ACHN (cell line): ENCODE measurements at regions not wholly inside any gene's neighbourhood (a gene's known extent, or its start where the extent isn't known, plus 50 kb on each side); places are given as distances from the start of the nearest gene placed in this dataset.

ENCODE experiments used
- DNase-seq: peaks from one replicate; pipeline ENCODE4 v3.0.0-alpha.2; 2015
- in situ Hi-C: cut with HindIII; loops from 2 replicates; pipeline ENCODE4 v1.10.0; 2017; ENCODE audit warnings: low sequenced_read_pairs, low pct_ligation_motif_present, low pct_unique_long_range_greater_than_20kb

DNA sequence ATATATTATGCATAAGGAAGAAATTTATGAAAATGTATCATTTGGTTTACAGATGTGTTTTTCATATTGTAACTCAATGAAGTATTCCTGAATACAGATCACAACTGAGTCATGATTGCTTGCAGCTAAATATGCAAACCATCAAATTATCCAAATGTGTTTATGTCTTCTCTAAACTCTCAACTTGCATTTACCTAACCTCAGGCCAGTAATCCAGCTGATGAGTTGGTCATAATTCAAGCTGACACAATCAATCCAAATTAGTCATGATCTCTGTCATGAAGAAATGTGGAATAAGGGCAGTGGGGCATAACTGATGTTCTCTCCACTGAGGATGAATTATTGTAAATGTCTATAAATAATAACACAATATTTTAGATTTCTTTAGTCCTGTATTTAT is 104.8 kb upstream of the CNTN1 start:
- in situ Hi-C loops = no loop called here
- DNase-seq = no peak

DNA sequence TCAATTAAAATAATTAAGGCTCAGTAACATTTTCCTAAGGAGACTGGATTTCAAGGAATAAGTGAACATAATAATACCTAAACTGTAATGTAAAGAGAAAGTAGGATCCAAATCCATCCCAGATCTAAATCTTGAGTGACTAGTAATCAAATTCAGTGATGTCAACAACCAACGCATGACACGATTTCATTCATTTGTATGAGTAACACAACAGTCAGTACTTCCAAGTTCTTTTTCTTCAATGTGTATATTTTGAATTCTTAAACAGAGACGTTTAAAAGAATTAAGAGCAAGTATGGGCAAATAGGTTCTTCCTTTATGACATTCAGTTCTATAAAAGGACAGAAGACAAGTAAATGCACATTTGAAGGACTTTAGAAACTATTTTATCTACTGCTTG is 104.3 kb upstream of the CNTN1 start:
- no peak for DNase-seq

DNA sequence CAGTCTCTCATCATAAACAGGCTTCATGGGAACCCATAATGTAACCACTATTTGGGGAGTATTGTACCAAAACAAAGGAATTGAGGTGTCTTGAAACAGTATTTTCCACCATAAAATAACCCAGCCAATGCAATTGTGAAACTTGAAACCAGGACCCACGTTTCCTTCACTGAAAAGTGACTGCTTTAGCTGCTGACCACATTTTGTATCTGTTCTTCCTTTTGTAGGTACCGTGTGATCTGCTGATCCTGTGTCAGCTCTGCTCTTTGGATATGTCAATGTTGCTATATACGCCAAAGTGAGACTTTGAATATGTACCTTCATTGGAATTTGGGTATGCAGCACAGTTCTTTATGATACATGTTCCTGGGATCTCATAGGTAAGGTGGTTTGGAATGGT is 95.1 kb upstream of the CNTN1 start:
- no peak for DNase-seq
- in situ Hi-C loops = no loop called here

More for the DNA sequence above, 104.3 kb upstream of the CNTN1 start:
- in situ Hi-C loops = no loop called here

DNA sequence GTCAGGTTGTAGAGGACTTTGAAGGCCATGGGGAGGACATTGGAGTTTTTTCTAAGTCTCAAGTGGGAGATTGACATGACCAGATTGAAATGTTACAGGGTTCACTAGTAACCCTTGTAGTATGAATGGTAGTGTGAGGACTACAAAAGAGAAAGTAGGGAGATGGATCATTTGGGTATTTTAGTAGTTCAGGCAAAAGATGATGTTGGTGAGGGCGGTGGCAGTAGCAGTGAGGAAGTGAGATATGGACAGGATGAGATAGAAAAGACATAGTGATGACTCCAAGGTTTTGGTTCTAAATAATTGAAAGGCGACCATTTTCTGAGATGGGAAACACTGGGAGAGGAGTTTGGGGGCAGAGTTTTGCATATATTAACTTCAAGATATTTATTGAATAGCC is 94.2 kb upstream of the CNTN1 start:
- no peak for DNase-seq
- in situ Hi-C loops = no loop called here

DNA sequence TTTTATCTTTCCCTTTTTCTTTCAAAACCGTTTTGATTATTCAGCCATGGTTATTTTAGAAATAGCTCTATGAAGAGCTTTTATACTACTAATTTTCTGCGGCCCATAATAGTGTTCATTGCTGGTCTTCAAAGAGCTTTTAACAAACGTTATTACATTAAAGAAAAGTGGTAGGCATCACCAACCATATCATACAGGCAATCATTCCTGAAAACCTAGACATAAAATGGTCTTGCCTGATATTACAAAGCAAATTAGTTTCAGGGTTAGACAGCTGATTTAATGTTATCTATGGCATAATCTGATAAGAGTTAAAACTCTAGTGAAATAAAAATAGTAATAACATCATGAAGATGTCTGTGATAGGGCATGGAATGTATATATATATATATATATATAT is 89.7 kb upstream of the CNTN1 start:
- in situ Hi-C loops = no loop called here

DNA sequence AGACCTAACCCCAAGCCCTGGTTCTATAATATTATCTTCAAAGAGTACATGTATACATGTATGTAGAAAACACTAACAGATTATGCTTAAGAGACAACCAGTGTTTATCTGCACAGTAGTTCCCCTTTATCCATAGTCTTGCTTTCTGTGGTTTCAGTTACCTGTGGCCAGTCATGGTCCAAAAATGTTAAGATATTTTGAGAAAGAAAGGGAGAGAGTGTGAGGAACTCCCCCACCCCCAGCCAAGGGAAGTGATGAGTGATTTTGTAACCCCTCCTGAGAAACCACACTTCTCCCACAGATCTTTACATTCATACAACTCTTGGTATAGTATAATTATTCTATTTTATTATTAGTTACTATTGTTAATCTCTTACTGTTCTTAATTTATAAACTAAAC is 77.3 kb upstream of the CNTN1 start:
- no peak for DNase-seq
- in situ Hi-C loops = no loop called here

More for the DNA sequence above, 89.7 kb upstream of the CNTN1 start:
- no peak for DNase-seq

DNA sequence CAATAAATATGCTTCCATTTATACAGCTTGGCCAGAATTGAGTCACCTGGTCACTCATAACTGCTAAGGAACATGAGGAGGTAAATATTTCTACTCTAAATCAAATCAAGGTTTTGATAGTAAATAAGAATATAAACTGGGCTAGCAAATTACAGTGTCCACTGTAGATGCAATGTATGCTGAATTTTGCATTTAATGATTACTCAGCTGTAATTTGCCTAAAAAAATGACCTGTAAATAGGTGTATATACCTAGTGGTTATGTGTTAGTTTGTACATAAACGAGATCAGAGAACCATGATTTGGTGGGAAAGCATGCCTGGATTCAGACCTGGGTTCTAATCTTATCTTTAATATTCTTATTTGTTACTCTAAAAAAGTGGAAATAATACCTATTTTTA is 76.6 kb upstream of the CNTN1 start:
- DNase-seq = no peak

DNA sequence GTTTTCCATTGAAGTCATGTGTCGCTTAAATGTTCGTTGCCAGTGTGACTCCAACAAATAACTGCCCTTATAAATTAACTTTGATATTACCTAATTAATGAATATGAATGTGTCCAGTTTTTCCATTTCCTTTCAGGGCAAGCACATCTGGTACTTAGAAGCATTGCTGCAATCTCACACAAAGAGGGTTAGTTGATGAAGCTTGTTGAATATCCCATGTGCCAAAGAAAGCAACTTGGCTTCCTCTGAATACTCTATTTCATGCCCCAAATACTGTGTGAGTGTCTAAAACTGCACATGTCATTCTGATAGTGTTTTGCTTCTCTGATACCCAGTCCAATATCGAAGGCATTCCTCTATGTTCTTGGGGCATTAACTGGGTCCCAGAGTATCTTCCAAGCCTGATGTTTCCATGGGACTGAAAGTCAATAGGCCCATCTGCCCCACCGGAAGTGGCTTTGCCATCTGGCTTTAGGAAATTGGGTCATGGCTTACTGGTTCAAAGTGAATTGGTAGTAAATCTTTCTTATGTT is 75.8 kb upstream of the CNTN1 start:
- in situ Hi-C loops = no loop called here
- DNase-seq = no peak

More for the DNA sequence above, 76.6 kb upstream of the CNTN1 start:
- in situ Hi-C loops = no loop called here

DNA sequence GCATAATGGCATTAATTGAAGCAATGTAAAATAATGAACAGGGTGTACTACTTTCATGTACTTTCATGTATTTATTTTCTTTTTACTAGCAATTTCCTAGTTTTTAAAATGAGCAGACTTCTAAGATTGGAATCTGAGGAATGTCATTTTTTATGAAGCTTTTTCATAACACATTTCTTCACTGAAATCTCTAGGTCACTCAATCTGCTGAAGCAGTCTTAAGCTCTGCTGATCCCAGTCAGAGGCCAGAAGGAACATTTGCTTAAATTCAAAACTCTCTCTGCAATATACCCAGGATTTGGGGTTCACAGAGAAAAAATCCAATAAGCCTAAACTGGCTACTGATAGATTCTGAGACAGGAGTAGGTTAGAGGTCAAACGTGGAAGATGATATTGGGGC is 73.6 kb upstream of the CNTN1 start:
- in situ Hi-C loops = no loop called here
- DNase-seq = no peak

DNA sequence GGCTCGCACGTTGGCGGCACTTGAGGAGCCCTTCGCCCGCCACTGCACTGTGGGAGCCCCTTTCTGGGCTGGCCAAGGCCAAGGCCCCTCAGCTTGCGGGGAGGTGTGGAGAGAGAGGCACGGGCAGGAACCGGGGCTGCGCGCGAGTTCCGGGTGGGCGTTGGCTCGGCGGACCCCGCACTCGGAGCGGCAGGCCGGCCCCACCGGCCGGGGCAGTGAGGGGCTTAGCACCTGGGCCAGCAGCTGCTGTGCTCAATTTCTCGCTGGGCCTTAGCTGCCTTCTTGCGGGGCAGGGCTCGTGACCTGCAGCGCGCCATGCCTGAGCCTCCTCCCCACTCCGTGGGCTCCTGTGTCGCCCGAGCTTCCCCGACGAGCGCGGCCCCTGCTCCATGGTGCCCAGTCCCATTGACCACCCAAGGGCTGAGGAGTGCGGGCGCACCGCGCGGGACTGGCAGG is 71.6 kb upstream of the CNTN1 start:
- in situ Hi-C loops = no loop called here
- no peak for DNase-seq

DNA sequence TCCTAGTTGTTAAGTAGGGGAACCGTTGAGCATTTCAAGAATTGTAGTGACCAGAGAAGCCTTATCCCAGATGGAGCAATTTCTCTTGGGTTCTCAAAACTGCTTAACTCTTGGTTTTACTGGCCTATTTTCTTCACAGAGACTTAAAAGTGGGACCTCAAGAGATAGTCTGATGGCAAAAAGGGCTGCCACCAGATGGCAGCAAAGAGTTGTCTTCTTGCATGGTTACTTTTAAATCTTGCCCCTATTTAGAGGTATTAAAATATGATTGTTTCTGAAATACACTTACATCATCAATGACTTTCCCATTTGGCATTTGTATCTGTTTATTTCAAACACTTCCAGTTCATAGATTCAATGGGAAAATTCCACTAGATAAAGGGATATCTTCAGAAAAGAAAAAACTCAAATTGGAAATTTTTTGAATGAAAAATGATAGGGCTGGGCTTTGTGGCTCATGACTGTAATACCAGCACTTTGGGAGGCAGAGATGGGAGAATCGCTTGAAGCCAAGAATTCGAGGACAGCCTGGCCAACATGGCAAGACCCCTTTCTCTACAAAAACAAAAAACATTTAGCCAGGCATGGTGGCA is 69.9 kb upstream of the CNTN1 start:
- in situ Hi-C loops = no loop called here
- DNase-seq = peak; percentile 69

DNA sequence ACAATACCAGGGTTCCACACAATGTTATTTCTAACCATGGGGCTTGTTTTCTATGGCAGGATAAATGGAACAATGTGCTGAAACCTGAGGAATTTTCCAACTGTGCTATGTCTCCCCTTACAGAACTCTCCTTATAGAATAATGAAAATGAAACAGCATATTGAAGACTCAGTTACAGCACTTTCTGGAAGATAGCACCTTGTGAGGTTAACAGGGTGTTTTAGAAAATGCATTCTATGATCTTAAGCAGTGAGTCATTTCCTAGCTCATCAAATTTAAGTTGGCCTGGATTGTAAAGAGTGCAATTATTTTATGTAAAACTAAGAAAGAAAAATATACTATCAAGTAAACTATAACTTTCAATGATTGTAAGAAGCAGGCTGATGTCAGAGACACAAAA is 60.1 kb upstream of the CNTN1 start:
- DNase-seq = no peak
- in situ Hi-C loops = no loop called here

DNA sequence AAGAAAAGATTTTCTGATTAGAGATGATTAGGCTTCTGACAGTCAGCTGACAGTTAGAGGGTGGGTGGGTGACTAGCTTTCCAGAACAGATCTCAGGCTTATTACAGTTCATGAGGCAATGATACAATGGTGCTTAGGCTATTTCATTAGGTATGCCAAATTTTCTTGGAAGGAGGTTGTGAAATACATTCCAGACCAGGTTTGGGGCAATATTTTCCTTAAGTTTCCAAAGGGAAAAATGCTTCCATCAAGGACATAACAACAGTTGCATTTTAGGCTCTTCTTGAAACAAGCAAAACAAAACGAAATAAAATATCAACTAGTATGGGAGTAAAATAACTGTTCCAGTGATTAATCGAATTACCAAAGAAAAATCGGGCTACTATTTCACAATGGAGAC is 59.3 kb upstream of the CNTN1 start:
- in situ Hi-C loops = no loop called here
- DNase-seq = no peak

DNA sequence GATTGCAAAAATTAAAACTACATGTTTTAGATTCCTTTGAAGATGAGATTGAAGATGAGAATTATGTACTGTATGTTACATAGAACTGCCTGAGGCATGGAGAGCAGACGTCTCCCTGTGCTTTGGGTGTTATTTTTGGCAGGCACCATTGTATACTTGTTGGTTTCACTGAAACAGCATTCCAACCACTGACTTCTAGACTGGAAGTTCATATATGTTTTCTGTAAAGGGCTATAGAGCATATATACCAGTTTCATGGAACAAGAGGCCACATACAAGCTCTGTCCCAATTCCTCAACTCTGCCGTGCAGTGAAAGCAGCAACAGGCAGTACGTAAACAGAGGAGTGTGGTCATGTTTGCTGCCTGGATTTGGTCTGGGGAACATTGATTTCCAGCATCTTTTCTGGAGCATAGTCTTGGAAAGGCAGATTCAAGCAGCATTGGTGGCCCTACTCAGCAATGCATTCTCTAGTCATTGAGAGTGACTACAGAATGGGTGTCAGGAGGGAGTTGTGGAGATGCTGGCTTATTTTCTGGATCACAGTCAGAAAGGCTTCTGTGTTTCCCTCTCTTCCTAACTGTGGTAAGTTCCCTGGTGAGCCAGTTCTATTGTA is 57.6 kb upstream of the CNTN1 start:
- DNase-seq = no peak
- in situ Hi-C loops = no loop called here

DNA sequence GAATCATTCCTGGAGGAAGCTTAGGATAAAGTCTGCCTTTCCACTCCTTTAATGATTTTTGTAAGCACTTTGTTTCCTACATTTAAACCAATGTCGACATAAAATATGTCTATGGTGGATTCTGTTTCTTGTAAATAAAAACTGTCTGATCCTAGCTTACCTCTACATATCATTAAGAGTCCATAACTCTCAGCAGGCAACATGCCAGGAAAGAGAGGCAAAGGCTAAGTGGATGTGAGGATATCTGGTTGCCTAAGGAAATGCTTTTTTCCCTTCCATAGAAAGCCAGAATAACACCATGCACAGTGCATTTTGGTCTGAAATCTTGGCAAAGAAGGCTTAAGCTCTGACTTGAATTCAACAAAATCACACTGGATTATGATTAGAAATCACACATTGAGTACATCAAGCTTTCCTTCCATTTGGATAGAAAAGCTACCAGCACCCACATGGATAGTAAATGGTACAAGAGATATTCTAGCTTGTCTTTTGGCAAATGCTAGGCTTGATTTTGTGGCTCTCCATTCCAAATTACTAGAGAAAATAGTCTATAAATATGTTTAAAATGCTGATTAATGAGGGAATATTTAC is 57.0 kb upstream of the CNTN1 start:
- in situ Hi-C loops = no loop called here
- DNase-seq = no peak
